ENCODE measurements at regions not wholly inside any gene's neighbourhood (a gene's known extent, or its start where the extent isn't known, plus 50 kb on each side); places are given as distances from the start of the nearest gene placed in this dataset.

DNA sequence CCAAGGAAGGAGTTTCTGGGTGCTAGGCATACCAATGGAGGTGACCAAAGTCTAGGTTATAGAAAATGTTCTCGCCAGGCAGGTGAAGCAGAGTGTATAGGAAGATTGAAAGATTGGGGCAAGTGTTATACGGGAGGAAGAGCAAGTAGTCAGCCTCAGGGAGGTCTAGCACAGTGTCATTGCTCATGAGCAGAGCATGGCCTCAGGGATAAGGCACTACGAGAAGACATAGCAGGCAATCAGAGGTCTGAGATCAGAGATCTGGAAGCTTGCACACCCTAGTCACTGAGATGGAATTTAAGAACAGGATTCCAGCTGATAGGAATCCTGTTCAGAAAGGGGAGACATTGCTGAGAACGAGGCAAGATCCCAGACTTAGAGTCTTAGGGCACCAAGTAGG lies 350.0 kb upstream of the CASK start:
- 84 to 90% methylated on average over 3 to 4 of the region's 4 CpGs for WGBS, 2 donors
- DNase-seq, result no peak

DNA sequence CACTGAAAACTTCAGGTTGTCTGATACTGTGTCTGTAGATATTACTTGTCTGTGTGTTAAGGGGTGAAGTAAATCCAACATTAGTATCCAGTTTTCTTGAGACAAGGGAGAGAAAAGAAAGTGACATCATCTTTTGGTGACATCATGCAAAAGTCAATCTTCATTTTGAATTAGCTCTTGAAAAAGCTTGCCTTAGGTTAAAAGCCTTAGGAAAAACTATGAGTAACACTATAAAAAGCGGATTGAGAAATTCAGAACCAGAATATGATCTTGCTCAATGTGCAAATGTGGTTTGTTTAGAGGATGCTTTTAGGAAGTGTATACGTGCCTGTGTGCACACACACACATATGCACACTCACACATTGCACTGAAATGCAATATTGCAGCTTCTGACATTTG lies 345.8 kb upstream of the CASK start:
- intact Hi-C loops (cut with DNase I; ENCODE audit: low total_unique reads), result no loop called here
- Histone ChIP-seq H3K4me3 (no peak overlapping the region), H3K36me3 (ENCODE audit: low read depth, missing control alignments) (no peaks in the 10 kb centered on the region), H3K27me3 (no peaks in the 10 kb centered on the region), H3K9me3 (no peaks in the 10 kb centered on the region), H3K4me1 (no peaks in the 10 kb centered on the region), H3K27ac (no peak overlapping the region)
- DNase-seq, result no peak
- WGBS, 2 donors, result 88 to 92% methylated on average over 2 of the region's 2 CpGs
- no peak for TF ChIP-seq POLR2A (IDR thresholded peaks at IDR 0.05)
- TF ChIP-seq, protein P1, sequence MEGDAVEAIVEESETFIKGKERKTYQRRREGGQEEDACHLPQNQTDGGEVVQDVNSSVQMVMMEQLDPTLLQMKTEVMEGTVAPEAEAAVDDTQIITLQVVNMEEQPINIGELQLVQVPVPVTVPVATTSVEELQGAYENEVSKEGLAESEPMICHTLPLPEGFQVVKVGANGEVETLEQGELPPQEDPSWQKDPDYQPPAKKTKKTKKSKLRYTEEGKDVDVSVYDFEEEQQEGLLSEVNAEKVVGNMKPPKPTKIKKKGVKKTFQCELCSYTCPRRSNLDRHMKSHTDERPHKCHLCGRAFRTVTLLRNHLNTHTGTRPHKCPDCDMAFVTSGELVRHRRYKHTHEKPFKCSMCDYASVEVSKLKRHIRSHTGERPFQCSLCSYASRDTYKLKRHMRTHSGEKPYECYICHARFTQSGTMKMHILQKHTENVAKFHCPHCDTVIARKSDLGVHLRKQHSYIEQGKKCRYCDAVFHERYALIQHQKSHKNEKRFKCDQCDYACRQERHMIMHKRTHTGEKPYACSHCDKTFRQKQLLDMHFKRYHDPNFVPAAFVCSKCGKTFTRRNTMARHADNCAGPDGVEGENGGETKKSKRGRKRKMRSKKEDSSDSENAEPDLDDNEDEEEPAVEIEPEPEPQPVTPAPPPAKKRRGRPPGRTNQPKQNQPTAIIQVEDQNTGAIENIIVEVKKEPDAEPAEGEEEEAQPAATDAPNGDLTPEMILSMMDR (IDR thresholded peaks at IDR 0.05), result no peak

More for the DNA sequence above, 350.0 kb upstream of the CASK start:
- Histone ChIP-seq H3K9me3 (no peaks in the 10 kb centered on the region), H3K4me1 (no peaks in the 10 kb centered on the region), H3K27ac (no peak overlapping the region), H3K4me3 (no peak overlapping the region), H3K36me3 (ENCODE audit: low read depth, missing control alignments) (no peaks in the 10 kb centered on the region), H3K27me3 (no peaks in the 10 kb centered on the region)
- intact Hi-C loops (cut with DNase I; ENCODE audit: low total_unique reads), result no loop called here
- TF ChIP-seq, protein P1 (IDR thresholded peaks at IDR 0.05), result no peak
- no peak for TF ChIP-seq POLR2A (IDR thresholded peaks at IDR 0.05)

DNA sequence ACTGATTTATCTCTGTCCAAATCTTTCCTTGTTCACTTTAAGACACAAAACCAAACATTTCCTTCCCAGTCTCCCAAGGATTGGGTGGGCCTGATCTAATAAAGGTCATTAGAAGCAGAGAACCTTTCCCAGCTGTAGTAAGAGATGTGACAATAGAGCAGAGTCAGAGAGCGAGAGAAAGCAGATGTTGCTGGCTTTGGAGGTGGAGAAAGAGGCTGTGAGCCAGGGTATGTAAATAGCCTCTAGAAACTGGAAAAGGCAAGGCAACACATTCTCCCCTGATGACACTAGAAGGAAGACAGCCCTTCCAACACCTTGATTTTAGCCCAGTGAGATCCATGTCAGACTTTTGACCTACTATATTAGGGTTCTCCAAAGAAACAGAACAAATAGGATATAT lies 337.5 kb upstream of the CASK start:
- no peak overlapping the region for H3K27ac ChIP-seq
- H3K9me3 ChIP-seq, result no peaks in the 10 kb centered on the region
- TF ChIP-seq, protein P1 (IDR thresholded peaks at IDR 0.05), result no peak
- TF ChIP-seq POLR2A (IDR thresholded peaks at IDR 0.05), result no peak
- H3K36me3 ChIP-seq (ENCODE audit: low read depth, missing control alignments), result no peaks in the 10 kb centered on the region
- DNase-seq, result no peak
- no peaks in the 10 kb centered on the region for H3K27me3 ChIP-seq
- WGBS, 2 donors, result 86 to 100% methylated on average over 1 of the region's 1 CpG
- intact Hi-C loops (cut with DNase I; ENCODE audit: low total_unique reads), result no loop called here
- no peaks in the 10 kb centered on the region for H3K4me1 ChIP-seq
- no peak overlapping the region for H3K4me3 ChIP-seq

DNA sequence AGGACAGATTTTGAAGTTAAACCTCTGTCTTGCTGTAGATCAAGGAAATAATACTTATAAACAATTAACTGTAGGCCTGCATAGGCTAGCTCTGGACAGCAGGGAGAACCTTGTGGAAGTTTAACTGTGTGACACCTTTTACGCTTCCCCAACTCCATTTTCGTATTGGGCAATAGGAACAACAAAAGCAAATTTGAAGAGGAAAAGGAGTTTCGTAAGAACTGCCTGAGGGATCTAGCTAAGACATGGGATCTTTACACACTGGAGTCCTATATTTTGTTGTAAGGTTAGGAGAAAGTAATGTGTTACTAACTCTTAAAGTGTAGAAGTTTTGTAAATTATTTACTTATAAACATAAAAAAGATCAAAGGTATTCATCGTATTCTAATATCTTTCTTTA lies 324.9 kb upstream of the CASK start:
- Histone ChIP-seq H3K27me3 (no peaks in the 10 kb centered on the region), H3K27ac (no peak overlapping the region), H3K4me3 (no peak overlapping the region), H3K36me3 (ENCODE audit: low read depth, missing control alignments) (no peaks in the 10 kb centered on the region), H3K9me3 (no peaks in the 10 kb centered on the region), H3K4me1 (no peaks in the 10 kb centered on the region)
- TF ChIP-seq, protein P1 (IDR thresholded peaks at IDR 0.05), result no peak
- TF ChIP-seq POLR2A (IDR thresholded peaks at IDR 0.05), result no peak
- intact Hi-C loops (cut with DNase I; ENCODE audit: low total_unique reads), result no loop called here
- no peak for DNase-seq
- WGBS, 2 donors, result 97% methylated on average over 4 of the region's 4 CpGs

DNA sequence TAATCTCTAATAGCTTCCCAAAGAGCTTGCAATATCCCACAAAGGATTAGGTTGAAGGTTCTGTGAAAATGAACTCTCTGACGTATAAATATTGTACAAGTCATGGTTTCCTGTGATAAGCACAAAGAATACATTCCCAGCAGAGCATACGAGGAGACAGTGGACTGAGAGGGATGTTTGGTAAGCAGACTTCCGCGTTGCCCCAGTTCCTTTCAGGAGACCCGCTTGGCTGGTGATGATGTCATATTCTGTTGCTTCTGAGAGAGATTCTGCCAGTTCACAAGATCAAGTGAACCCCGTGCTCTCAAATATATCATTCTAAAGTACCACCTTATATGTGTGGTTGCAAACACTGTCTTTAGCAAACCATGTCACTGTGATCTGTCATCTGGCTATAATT lies 323.9 kb upstream of the CASK start:
- H3K27me3 ChIP-seq, result no peaks in the 10 kb centered on the region
- no peak overlapping the region for H3K27ac ChIP-seq
- no peak overlapping the region for H3K4me3 ChIP-seq
- intact Hi-C loops (cut with DNase I; ENCODE audit: low total_unique reads), result no loop called here
- WGBS, 2 donors, result 47 to 55% methylated on average over 6 of the region's 6 CpGs
- no peak for TF ChIP-seq POLR2A (IDR thresholded peaks at IDR 0.05)
- TF ChIP-seq, protein P1 (IDR thresholded peaks at IDR 0.05), result no peak
- H3K36me3 ChIP-seq (ENCODE audit: low read depth, missing control alignments), result no peaks in the 10 kb centered on the region
- H3K4me1 ChIP-seq, result no peaks in the 10 kb centered on the region
- H3K9me3 ChIP-seq, result no peaks in the 10 kb centered on the region
- DNase-seq, result no peak
